WTC11 (cell line): ENCODE measurements at regions not wholly inside any gene's neighbourhood (a gene's known extent, or its start where the extent isn't known, plus 50 kb on each side); places are given as distances from the start of the nearest gene placed in this dataset.
"Not testable (repeated sequence)": the region's sequence is repeated elsewhere in the genome, so short reads cannot be mapped to it uniquely, and the experiment has no call there.

Experiments
- ATAC-seq: fragments of 200-7000 bp; cut with Tn5 transposase; 2 replicates; pipeline ENCODE4 v1.10.0; 2021; ENCODE audit warnings: mild to moderate bottlenecking, moderate library complexity
- CTCF ChIA-PET: fragments of 300-600 bp; sonication (Branson Sonifier 250); formaldehyde crosslinking; loops from one replicate; lab custom pipeline; 2021; ENCODE audit warnings: antibody characterized with exemption; lab: Charles Lee
- POLR2A ChIA-PET: fragments of 350-600 bp; sonication (Branson Sonifier 250); formaldehyde crosslinking; loops from one replicate; lab custom pipeline; 2021; ENCODE audit warnings: antibody characterized with exemption; lab: Charles Lee
- DNase-seq: peaks from one replicate; pipeline ENCODE4 v3.0.0; 2021; ENCODE audit warnings: low spot score
- H3K27ac Mint-ChIP-seq: 2 replicates; pipeline ENCODE4 v1.8.0; 2021; ENCODE audit warnings: mixed read lengths
- H3K27me3 Mint-ChIP-seq: 2 replicates; pipeline ENCODE4 v1.8.0; 2021; ENCODE audit warnings: low read depth, mild to moderate bottlenecking, moderate library complexity, mixed read lengths
- H3K36me3 Mint-ChIP-seq: 2 replicates; pipeline ENCODE4 v1.8.0; 2021; ENCODE audit warnings: mixed read lengths
- H3K4me1 Mint-ChIP-seq: 2 replicates; pipeline ENCODE4 v1.8.0; 2022; ENCODE audit warnings: mixed read lengths
- H3K4me3 Mint-ChIP-seq: 2 replicates; pipeline ENCODE4 v1.8.0; 2021; ENCODE audit warnings: mild to moderate bottlenecking, moderate library complexity, mixed read lengths
- H3K9me3 Mint-ChIP-seq: 2 replicates; pipeline ENCODE4 v1.8.0; 2021; ENCODE audit warnings: mixed read lengths
- CREM ChIP-seq: sonication (generic); formaldehyde crosslinking; IDR thresholded peaks from 2 replicates; pipeline ENCODE4 v1.8.1; 2022; ENCODE audit warnings: mild to moderate bottlenecking, missing genetic modification reagents, moderate library complexity
- ELF4 ChIP-seq: sonication (generic); formaldehyde crosslinking; IDR thresholded peaks from 2 replicates; pipeline ENCODE4 v1.8.1; 2022; ENCODE audit warnings: low read depth, mild to moderate bottlenecking, moderate library complexity, missing genetic modification reagents
- ESRRA ChIP-seq: sonication (generic); formaldehyde crosslinking; IDR thresholded peaks from 2 replicates; pipeline ENCODE4 v1.8.1; 2022; ENCODE audit warnings: mild to moderate bottlenecking, missing genetic modification reagents, borderline replicate concordance
- FOXK1 ChIP-seq: sonication (generic); formaldehyde crosslinking; IDR thresholded peaks from 2 replicates; pipeline ENCODE4 v1.8.0; 2022; ENCODE audit warnings: mild to moderate bottlenecking, moderate library complexity, missing genetic modification reagents
- OVOL2 ChIP-seq: fragments of 250-450 bp; sonication (Bioruptor Pico); IDR thresholded peaks from 2 replicates; pipeline ENCODE4 v1.9.0; 2021; ENCODE audit warnings: mild to moderate bottlenecking, borderline replicate concordance
- RELA ChIP-seq: sonication (generic); formaldehyde crosslinking; IDR thresholded peaks from 2 replicates; pipeline ENCODE4 v1.8.1; 2022; ENCODE audit warnings: missing genetic modification reagents, mild to moderate bottlenecking, borderline replicate concordance
- RORB ChIP-seq: fragments of 250-450 bp; sonication (Bioruptor Pico); IDR thresholded peaks from 2 replicates; pipeline ENCODE4 v1.9.0; 2021; ENCODE audit warnings: mild to moderate bottlenecking
- TP53 ChIP-seq: sonication (generic); formaldehyde crosslinking; IDR thresholded peaks from 2 replicates; pipeline ENCODE4 v1.8.1; 2023; ENCODE audit warnings: mild to moderate bottlenecking, missing genetic modification reagents
- ZNF121 ChIP-seq: sonication (generic); formaldehyde crosslinking; IDR thresholded peaks from 2 replicates; pipeline ENCODE4 v1.8.0; 2023; ENCODE audit warnings: missing genetic modification reagents
- ZNF416 ChIP-seq: fragments of 250-450 bp; sonication (Bioruptor Pico); IDR thresholded peaks from 2 replicates; pipeline ENCODE4 v1.9.0; 2021; ENCODE audit warnings: mild to moderate bottlenecking, inconsistent platforms
- TF ChIP-seq, protein P1 (sequence below): sonication (generic); formaldehyde crosslinking; IDR thresholded peaks from 2 replicates; pipeline ENCODE4 v1.8.1; 2023; ENCODE audit warnings: mild to moderate bottlenecking, missing genetic modification reagents, borderline replicate concordance
- TF ChIP-seq, protein P2 (sequence below): sonication (generic); formaldehyde crosslinking; conservative IDR thresholded peaks from 2 replicates; pipeline ENCODE4 v1.8.1; 2022; ENCODE audit warnings: mild to moderate bottlenecking, missing genetic modification reagents
- TF ChIP-seq, protein P3 (sequence below): fragments of 250-450 bp; sonication (Bioruptor Pico); conservative IDR thresholded peaks from 2 replicates; pipeline ENCODE4 v1.9.0; 2021; ENCODE audit warnings: mild to moderate bottlenecking
- TF ChIP-seq, protein P4 (sequence below): sonication (generic); formaldehyde crosslinking; IDR thresholded peaks from 2 replicates; pipeline ENCODE4 v1.8.1; 2022; ENCODE audit warnings: low read depth, missing genetic modification reagents, borderline replicate concordance
- TF ChIP-seq, protein P5 (sequence below): sonication (generic); formaldehyde crosslinking; IDR thresholded peaks from 2 replicates; pipeline ENCODE4 v1.8.1; 2022; ENCODE audit warnings: mild to moderate bottlenecking, moderate library complexity, missing genetic modification reagents
- TF ChIP-seq, protein P6 (sequence below): fragments of 250-450 bp; sonication (Bioruptor Pico); IDR thresholded peaks from 2 replicates; pipeline ENCODE4 v1.8.0; 2021; ENCODE audit warnings: mild to moderate bottlenecking
- TF ChIP-seq, protein P7 (sequence below): sonication (generic); formaldehyde crosslinking; IDR thresholded peaks from 2 replicates; pipeline ENCODE4 v1.8.0; 2023; ENCODE audit warnings: mild to moderate bottlenecking, missing genetic modification reagents
- TF ChIP-seq, protein P8 (sequence below): fragments of 200-600 bp; IDR thresholded peaks from 2 replicates; pipeline ENCODE4 v1.8.0; 2022; ENCODE audit warnings: antibody characterized with exemption

DNA sequence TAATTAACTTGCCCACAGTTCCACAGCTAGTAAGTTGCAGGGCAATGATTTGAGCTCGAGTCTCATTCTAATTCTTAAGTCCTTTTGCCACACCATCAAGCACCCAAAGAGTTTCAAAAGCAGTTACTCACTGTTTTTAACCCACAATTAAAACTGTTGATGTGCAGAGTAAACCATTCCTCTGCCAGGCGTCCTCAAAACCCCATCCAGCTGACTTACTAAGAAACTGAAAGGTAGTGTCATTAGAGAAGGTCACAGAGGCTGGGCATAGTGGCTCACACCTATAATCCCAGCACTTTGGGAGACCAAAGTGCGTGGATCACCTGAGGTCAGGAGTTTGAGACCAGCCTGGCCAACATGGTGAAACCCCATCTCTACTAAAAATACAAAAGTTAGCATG is 121.7 kb downstream of the CHIC2 start:
- CTCF ChIA-PET, result interaction anchor here (1.2 to 1.3 kb wide), 2 partner anchors 13 kb away, joined by 3 to 4 read pairs; no protein-coding TSS in a partner anchor
- DNase-seq, result no peak
- no peak for ATAC-seq

DNA sequence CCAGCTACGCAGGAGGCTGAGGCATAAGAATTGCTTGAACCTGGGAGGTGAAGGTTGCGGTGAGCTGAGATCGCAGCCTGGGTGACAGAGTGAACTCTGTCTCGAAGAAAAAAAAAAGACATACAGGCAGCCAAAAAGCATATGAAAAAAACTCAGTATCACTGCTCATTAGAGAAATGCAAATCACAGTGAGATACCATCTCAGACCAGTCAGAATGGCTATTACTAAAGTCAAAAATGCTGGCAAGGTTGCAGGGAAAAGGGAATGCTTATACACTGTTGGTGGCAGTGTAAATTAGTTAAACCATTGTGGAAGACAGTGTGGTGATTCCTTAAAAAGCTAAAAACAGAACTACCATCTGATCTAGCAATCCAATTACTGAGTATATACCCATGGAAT is 123.1 kb downstream of the CHIC2 start:
- CTCF ChIA-PET, result interaction anchor here (0.9 kb wide), 1 partner anchor 12 kb away, joined by 3 read pairs; no protein-coding TSS in a partner anchor
- POLR2A ChIA-PET, result interaction anchor here (0.7 kb wide), 1 partner anchor 18 kb away, joined by 5 read pairs; no protein-coding TSS in a partner anchor
- peaks cover 21% of the 10 kb centered on the region for H3K9me3 Mint-ChIP-seq
- H3K4me3 Mint-ChIP-seq, result no peak overlapping the region
- DNase-seq (no peak), ATAC-seq (no peak)
- no peaks in the 10 kb centered on the region for H3K4me1 Mint-ChIP-seq
- peaks cover 15% of the 10 kb centered on the region for H3K36me3 Mint-ChIP-seq
- no peak overlapping the region for H3K27ac Mint-ChIP-seq
- H3K27me3 Mint-ChIP-seq, result no peaks in the 10 kb centered on the region; the same call in 1 of the 2 replicates
- TF ChIP-seq, protein P1, sequence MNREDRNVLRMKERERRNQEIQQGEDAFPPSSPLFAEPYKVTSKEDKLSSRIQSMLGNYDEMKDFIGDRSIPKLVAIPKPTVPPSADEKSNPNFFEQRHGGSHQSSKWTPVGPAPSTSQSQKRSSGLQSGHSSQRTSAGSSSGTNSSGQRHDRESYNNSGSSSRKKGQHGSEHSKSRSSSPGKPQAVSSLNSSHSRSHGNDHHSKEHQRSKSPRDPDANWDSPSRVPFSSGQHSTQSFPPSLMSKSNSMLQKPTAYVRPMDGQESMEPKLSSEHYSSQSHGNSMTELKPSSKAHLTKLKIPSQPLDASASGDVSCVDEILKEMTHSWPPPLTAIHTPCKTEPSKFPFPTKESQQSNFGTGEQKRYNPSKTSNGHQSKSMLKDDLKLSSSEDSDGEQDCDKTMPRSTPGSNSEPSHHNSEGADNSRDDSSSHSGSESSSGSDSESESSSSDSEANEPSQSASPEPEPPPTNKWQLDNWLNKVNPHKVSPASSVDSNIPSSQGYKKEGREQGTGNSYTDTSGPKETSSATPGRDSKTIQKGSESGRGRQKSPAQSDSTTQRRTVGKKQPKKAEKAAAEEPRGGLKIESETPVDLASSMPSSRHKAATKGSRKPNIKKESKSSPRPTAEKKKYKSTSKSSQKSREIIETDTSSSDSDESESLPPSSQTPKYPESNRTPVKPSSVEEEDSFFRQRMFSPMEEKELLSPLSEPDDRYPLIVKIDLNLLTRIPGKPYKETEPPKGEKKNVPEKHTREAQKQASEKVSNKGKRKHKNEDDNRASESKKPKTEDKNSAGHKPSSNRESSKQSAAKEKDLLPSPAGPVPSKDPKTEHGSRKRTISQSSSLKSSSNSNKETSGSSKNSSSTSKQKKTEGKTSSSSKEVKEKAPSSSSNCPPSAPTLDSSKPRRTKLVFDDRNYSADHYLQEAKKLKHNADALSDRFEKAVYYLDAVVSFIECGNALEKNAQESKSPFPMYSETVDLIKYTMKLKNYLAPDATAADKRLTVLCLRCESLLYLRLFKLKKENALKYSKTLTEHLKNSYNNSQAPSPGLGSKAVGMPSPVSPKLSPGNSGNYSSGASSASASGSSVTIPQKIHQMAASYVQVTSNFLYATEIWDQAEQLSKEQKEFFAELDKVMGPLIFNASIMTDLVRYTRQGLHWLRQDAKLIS (CRISPR knock-in tag), result no peak
- TF ChIP-seq RORB (no peak), OVOL2 (CRISPR knock-in tag) (no peak), ZNF121 (CRISPR knock-in tag) (no peak), RELA (CRISPR knock-in tag) (no peak), TP53 (CRISPR knock-in tag) (no peak), ZNF416 (CRISPR knock-in tag) (no peak), CREM (CRISPR knock-in tag) (no peak), ESRRA (CRISPR knock-in tag) (no peak)
- TF ChIP-seq, protein P2, sequence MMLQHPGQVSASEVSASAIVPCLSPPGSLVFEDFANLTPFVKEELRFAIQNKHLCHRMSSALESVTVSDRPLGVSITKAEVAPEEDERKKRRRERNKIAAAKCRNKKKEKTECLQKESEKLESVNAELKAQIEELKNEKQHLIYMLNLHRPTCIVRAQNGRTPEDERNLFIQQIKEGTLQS (CRISPR knock-in tag), result no peak
- TF ChIP-seq, protein P3, sequence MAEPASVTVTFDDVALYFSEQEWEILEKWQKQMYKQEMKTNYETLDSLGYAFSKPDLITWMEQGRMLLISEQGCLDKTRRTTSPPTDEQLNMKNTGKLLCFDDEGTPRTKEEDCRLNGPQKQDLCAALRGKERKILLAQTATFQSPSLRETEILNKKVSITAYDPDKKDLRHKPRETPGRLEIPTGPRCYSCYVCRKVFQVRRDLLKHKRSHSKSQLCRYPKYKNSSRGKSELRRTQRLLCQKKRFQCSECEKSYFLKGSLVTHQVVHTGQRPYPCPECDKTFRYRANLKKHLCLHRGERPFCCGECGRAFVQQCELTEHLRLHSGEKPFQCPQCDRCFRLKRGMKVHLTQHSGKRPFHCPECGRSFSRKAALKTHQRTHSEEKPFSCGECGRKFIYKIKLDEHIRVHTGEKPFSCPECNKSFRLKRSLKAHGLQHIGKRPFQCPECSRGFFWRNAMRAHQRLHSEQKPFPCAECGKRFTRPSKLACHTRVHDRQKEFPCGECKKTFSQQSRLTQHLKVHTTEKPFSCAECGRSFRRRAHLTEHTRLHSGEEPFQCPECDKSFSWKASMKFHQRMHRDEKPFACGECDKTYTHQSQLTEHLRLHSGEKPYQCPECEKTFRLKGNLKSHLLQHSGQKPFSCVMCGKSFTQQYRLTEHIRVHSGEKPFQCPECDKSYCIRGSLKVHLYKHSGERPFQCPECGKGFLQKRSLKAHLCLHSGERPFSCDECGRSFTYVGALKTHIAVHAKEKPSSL (CRISPR knock-in tag), result no peak
- TF ChIP-seq, protein P4, sequence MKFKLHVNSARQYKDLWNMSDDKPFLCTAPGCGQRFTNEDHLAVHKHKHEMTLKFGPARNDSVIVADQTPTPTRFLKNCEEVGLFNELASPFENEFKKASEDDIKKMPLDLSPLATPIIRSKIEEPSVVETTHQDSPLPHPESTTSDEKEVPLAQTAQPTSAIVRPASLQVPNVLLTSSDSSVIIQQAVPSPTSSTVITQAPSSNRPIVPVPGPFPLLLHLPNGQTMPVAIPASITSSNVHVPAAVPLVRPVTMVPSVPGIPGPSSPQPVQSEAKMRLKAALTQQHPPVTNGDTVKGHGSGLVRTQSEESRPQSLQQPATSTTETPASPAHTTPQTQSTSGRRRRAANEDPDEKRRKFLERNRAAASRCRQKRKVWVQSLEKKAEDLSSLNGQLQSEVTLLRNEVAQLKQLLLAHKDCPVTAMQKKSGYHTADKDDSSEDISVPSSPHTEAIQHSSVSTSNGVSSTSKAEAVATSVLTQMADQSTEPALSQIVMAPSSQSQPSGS, result no peak
- TF ChIP-seq, protein P5, sequence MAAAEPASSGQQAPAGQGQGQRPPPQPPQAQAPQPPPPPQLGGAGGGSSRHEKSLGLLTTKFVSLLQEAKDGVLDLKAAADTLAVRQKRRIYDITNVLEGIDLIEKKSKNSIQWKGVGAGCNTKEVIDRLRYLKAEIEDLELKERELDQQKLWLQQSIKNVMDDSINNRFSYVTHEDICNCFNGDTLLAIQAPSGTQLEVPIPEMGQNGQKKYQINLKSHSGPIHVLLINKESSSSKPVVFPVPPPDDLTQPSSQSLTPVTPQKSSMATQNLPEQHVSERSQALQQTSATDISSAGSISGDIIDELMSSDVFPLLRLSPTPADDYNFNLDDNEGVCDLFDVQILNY (CRISPR knock-in tag), result no peak
- TF ChIP-seq, protein P6, sequence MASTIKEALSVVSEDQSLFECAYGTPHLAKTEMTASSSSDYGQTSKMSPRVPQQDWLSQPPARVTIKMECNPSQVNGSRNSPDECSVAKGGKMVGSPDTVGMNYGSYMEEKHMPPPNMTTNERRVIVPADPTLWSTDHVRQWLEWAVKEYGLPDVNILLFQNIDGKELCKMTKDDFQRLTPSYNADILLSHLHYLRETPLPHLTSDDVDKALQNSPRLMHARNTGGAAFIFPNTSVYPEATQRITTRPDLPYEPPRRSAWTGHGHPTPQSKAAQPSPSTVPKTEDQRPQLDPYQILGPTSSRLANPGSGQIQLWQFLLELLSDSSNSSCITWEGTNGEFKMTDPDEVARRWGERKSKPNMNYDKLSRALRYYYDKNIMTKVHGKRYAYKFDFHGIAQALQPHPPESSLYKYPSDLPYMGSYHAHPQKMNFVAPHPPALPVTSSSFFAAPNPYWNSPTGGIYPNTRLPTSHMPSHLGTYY, result no peak

More for the DNA sequence above, 121.7 kb downstream of the CHIC2 start:
- no peak overlapping the region for H3K4me3 Mint-ChIP-seq
- H3K36me3 Mint-ChIP-seq, result peaks cover 15% of the 10 kb centered on the region
- peaks cover 21% of the 10 kb centered on the region for H3K9me3 Mint-ChIP-seq
- no peaks in the 10 kb centered on the region; the same call in 1 of the 2 replicates for H3K27me3 Mint-ChIP-seq
- H3K4me1 Mint-ChIP-seq, result no peaks in the 10 kb centered on the region
- TF ChIP-seq, protein P7, sequence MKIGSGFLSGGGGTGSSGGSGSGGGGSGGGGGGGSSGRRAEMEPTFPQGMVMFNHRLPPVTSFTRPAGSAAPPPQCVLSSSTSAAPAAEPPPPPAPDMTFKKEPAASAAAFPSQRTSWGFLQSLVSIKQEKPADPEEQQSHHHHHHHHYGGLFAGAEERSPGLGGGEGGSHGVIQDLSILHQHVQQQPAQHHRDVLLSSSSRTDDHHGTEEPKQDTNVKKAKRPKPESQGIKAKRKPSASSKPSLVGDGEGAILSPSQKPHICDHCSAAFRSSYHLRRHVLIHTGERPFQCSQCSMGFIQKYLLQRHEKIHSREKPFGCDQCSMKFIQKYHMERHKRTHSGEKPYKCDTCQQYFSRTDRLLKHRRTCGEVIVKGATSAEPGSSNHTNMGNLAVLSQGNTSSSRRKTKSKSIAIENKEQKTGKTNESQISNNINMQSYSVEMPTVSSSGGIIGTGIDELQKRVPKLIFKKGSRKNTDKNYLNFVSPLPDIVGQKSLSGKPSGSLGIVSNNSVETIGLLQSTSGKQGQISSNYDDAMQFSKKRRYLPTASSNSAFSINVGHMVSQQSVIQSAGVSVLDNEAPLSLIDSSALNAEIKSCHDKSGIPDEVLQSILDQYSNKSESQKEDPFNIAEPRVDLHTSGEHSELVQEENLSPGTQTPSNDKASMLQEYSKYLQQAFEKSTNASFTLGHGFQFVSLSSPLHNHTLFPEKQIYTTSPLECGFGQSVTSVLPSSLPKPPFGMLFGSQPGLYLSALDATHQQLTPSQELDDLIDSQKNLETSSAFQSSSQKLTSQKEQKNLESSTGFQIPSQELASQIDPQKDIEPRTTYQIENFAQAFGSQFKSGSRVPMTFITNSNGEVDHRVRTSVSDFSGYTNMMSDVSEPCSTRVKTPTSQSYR (CRISPR knock-in tag), result no peak
- TF ChIP-seq, protein P8, sequence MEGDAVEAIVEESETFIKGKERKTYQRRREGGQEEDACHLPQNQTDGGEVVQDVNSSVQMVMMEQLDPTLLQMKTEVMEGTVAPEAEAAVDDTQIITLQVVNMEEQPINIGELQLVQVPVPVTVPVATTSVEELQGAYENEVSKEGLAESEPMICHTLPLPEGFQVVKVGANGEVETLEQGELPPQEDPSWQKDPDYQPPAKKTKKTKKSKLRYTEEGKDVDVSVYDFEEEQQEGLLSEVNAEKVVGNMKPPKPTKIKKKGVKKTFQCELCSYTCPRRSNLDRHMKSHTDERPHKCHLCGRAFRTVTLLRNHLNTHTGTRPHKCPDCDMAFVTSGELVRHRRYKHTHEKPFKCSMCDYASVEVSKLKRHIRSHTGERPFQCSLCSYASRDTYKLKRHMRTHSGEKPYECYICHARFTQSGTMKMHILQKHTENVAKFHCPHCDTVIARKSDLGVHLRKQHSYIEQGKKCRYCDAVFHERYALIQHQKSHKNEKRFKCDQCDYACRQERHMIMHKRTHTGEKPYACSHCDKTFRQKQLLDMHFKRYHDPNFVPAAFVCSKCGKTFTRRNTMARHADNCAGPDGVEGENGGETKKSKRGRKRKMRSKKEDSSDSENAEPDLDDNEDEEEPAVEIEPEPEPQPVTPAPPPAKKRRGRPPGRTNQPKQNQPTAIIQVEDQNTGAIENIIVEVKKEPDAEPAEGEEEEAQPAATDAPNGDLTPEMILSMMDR, result no peak
- no peak for TF ChIP-seq ELF4 (CRISPR knock-in tag)
- TF ChIP-seq FOXK1, result no peak
- no peak overlapping the region for H3K27ac Mint-ChIP-seq
- POLR2A ChIA-PET, result no interaction called here

DNA sequence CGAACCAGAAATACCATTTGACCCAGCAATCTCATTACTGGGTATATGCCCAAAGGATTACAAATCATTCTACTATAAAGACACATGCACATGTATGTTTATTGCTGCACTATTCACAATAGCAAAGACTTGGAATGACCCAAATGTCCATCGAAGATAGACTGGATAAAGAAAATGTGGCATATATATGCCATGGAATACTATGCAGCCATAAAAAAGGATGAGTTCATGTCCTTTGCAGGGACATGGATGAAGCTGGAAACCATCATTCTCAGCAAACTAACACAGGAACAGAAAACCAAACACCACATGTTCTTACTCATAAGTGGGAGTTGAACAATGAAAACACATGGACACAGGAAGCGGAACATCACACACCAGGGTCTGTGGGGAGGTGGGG is 124.5 kb downstream of the CHIC2 start:
- H3K27me3 Mint-ChIP-seq, POLR2A ChIA-PET, ATAC-seq, CTCF ChIA-PET, DNase-seq, H3K4me1 Mint-ChIP-seq, H3K27ac Mint-ChIP-seq, H3K4me3 Mint-ChIP-seq: not testable (repeated sequence)
- peaks cover 15% of the 10 kb centered on the region for H3K36me3 Mint-ChIP-seq
- peaks cover 21% of the 10 kb centered on the region for H3K9me3 Mint-ChIP-seq
